ENCODE measurements at regions not wholly inside any gene's neighbourhood (a gene's known extent, or its start where the extent isn't known, plus 50 kb on each side); places are given as distances from the start of the nearest gene placed in this dataset.

GRCh38 chr13:81988567-81988966 is 1647.6 kb upstream of the SPRY2 start:
- Mint-ChIP-seq H3K27me3 (ENCODE audit: low read depth in 3 of 3) (peaks cover 0 to 3% (median 2%) of the 10 kb centered on the region in 3 donors), H3K4me1 (no peaks in the 10 kb centered on the region), H3K9me3 (peaks cover 3 to 12% (median 5%) of the 10 kb centered on the region in 7 donors), H3K36me3 (no peaks in the 10 kb centered on the region), H3K27ac (no peak overlapping the region), H3K4me3 (no peak overlapping the region)
- no peak overlapping the region for H3K9ac ChIP-seq (ENCODE audit: insufficient read depth, low read length, poor library complexity, severe bottlenecking)
- TF ChIP-seq CTCF (IDR thresholded peaks at IDR 0.05): no peak
- no peak overlapping the region for H3K4me2 ChIP-seq (replicated peaks; ENCODE audit: extremely low read depth, low read length, poor library complexity, severe bottlenecking)
- H3K4me1 ChIP-seq (ENCODE audit: control insufficient read depth in 1 of 2, insufficient read depth in 2 of 2, low read length in 2 of 2): no peaks in the 10 kb centered on the region
- H4K20me1 ChIP-seq (ENCODE audit: insufficient read depth, low read length): no peaks in the 10 kb centered on the region
- 67% methylated on average over 1 of the region's 3 CpGs for WGBS (ENCODE audit: insufficient coverage)
- H3K27me3 ChIP-seq (ENCODE audit: control insufficient read depth in 2 of 2, insufficient read depth in 2 of 2, low read length in 2 of 2): no peaks in the 10 kb centered on the region
- H3K27ac ChIP-seq (ENCODE audit: low read depth in 1 of 2, low read length in 2 of 2): no peak overlapping the region
- no peak for DNase-seq
- H2AFZ ChIP-seq (ENCODE audit: insufficient read depth, low read depth, low read length, poor library complexity, severe bottlenecking): no peak overlapping the region
- H3K79me2 ChIP-seq (ENCODE audit: insufficient read depth, low read length): no peaks in the 10 kb centered on the region
- no peak overlapping the region for H3K4me3 ChIP-seq (replicated peaks in 1 of 3; ENCODE audit: low read depth in 2 of 3, low read length in 3 of 3)
- H3K9me3 ChIP-seq (replicated peaks in 1 of 2; ENCODE audit: control insufficient read depth in 1 of 2, insufficient read depth in 1 of 2, low read length in 2 of 2): peaks cover 0 to 9% of the 10 kb centered on the region in 2 donors
- intact Hi-C loops (cut with micrococcal nuclease): no loop called here
- H3K36me3 ChIP-seq (replicated peaks in 1 of 2; ENCODE audit: control insufficient read depth in 1 of 2, insufficient read depth in 2 of 2, low read length in 2 of 2): no peaks in the 10 kb centered on the region

- no CpG with 5 or more reads among the region's 3 CpGs for WGBS (ENCODE audit: insufficient coverage)
- no peak for TF ChIP-seq CTCF (IDR thresholded peaks at IDR 0.05)
- H3K27me3 ChIP-seq (ENCODE audit: control insufficient read depth in 2 of 2, insufficient read depth in 2 of 2, low read length in 2 of 2): no peaks in the 10 kb centered on the region
- no peak overlapping the region for H3K27ac Mint-ChIP-seq
- H3K4me2 ChIP-seq (replicated peaks; ENCODE audit: extremely low read depth, low read length, poor library complexity, severe bottlenecking): no peak overlapping the region
- no peaks in the 10 kb centered on the region for H4K20me1 ChIP-seq (ENCODE audit: insufficient read depth, low read length)
- H3K4me3 Mint-ChIP-seq: no peak overlapping the region
- H2AFZ ChIP-seq (ENCODE audit: insufficient read depth, low read depth, low read length, poor library complexity, severe bottlenecking): no peak overlapping the region
- DNase-seq: no peak
- no peaks in the 10 kb centered on the region for H3K36me3 Mint-ChIP-seq
- H3K4me1 ChIP-seq (ENCODE audit: control insufficient read depth in 1 of 2, insufficient read depth in 2 of 2, low read length in 2 of 2): no peaks in the 10 kb centered on the region
- intact Hi-C loops (cut with micrococcal nuclease): no loop called here
- peaks cover 3 to 11% (median 5%) of the 10 kb centered on the region in 7 donors for H3K9me3 Mint-ChIP-seq
- no peak overlapping the region for H3K27ac ChIP-seq (ENCODE audit: low read depth in 1 of 2, low read length in 2 of 2)
- H3K4me1 Mint-ChIP-seq: no peaks in the 10 kb centered on the region
- no peak overlapping the region for H3K4me3 ChIP-seq (replicated peaks in 1 of 3; ENCODE audit: low read depth in 2 of 3, low read length in 3 of 3)
- H3K36me3 ChIP-seq (replicated peaks in 1 of 2; ENCODE audit: control insufficient read depth in 1 of 2, insufficient read depth in 2 of 2, low read length in 2 of 2): no peaks in the 10 kb centered on the region
- H3K9me3 ChIP-seq (replicated peaks in 1 of 2; ENCODE audit: control insufficient read depth in 1 of 2, insufficient read depth in 1 of 2, low read length in 2 of 2): peaks cover 0 to 9% of the 10 kb centered on the region in 2 donors
- H3K79me2 ChIP-seq (ENCODE audit: insufficient read depth, low read length): no peaks in the 10 kb centered on the region
- H3K27me3 Mint-ChIP-seq (ENCODE audit: low read depth in 3 of 3): peaks cover 0 to 3% (median 2%) of the 10 kb centered on the region in 3 donors
- H3K9ac ChIP-seq (ENCODE audit: insufficient read depth, low read length, poor library complexity, severe bottlenecking): no peak overlapping the region
Measured at GRCh38 chr13:81987677-81988357, 1646.9 kb upstream of the SPRY2 start.

Measured in CD14-positive monocyte (primary cell).